NCI-H510A (cell line): ENCODE measurements at regions not wholly inside any gene's neighbourhood (a gene's known extent, or its start where the extent isn't known, plus 50 kb on each side); places are given as distances from the start of the nearest gene placed in this dataset.
"Not testable (repeated sequence)": the region's sequence is repeated elsewhere in the genome, so short reads cannot be mapped to it uniquely, and the experiment has no call there.

Source experiments
- DNase-seq: peaks from one replicate; lab custom pipeline; 2025; lab: John Stamatoyannopoulos, UW

GRCh38 chr9:7739595-7739994 is 60.0 kb downstream of the DMAC1 start:
- DNase-seq, result no peak

GRCh38 chr9:7735311-7735710 is 64.3 kb downstream of the DMAC1 start:
- no peak for DNase-seq

- DNase-seq, result no peak
Observed at GRCh38 chr9:7730164-7730445, 69.5 kb downstream of the DMAC1 start.

GRCh38 chr9:7729371-7730163 is 70.0 kb downstream of the DMAC1 start:
- no peak for DNase-seq

DNA sequence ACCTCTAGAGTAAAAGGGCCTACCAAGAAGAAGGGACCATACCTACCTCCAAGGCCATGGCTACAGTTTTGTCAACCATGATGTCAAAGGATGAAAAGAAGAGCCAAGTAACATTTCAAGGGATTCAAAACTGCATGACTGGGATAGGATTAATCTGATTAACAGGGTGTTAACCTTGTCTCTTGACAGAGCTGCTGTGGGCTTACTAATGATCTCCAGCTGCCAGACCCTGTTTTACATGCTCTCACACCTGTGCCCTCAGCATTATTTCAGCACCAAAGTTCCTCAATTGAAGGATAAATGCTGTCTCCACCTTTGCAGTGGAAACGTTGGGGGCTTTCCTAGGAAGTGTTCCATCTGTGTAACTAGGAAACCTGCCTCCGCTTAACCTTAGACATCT is 78.3 kb downstream of the DMAC1 start:
- no peak for DNase-seq

GRCh38 chr9:7713088-7713487 is 86.5 kb downstream of the DMAC1 start:
- not testable (repeated sequence) for DNase-seq

DNA sequence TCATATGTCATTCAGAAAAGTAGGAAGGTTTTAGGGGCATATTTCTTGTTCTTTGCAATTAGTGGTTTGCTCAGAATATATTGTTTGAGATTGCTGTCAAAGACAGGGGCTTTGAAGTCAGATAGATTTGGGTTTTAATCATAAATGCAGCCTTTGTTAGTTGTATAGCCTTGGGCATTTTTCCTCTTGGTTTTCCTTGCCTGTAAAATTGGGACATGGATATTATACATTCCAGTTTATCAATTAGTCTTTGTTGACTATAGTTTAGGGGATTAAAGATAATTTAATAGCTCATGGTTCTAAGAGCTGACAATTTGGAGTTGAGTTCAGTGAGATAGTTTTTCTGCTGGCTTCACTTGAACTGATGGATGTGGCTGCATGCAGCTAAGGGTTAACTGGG is 88.9 kb downstream of the DMAC1 start:
- no peak for DNase-seq

DNA sequence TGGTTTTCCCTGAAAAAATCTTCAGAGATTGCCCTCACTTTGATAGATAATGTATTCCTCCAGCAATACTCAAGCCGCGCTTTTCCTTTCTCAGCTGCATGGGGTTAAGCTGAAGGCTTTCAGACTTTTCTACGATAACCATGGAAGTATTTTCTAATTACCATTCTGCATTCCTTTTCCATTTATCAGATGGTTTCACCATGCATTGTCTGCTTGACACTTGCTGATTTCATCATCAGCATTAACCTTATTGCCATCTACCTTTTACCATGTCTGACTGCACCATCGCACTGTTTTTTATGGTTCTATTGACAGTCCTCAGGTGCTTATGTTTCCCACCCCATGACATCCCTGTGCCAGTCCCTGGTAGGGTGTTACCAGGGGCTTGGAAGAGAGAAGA is 91.6 kb downstream of the DMAC1 start:
- DNase-seq, result no peak

GRCh38 chr9:7704543-7704942 is 95.0 kb downstream of the DMAC1 start:
- DNase-seq, result no peak

DNA sequence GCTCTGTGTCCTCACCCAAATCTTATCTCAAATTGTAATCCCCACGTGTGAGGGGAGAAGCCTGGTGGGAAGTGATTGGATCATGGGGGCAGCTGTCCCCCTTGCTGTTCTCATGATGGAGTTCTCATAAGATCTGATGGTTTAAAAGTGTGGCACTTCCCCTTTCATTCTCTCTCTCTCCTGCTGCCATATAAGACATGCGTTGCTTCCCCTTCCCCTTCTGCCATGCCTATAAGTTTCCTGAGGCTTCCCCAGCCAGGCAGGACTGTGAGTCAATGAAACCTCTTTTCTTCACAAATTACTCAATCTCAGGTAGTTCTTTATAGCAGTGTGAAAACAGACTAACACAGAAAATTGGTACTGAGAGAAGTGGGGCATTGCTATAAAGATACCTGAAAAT is 107.7 kb downstream of the DMAC1 start:
- no peak for DNase-seq

DNA sequence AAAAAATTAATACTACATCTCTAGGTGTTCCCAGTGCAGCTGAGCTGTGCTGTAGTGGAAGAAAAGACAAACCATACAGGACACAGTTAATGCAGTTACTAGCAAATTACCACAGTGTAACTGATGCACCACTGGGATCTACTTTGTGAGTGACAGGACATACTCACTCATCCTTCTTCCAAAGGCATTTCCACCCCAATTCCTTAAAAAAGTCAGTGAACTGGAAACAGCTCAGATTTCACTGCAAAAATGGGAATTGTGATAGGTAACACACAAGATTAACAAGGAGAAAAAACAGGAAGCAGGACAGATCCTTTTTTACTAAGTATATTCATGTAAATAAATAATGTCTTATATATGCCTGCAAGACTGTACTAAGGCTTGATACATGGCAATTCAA is 109.6 kb downstream of the DMAC1 start:
- no peak for DNase-seq

GRCh38 chr9:7688626-7689025 is 111.0 kb downstream of the DMAC1 start:
- no peak for DNase-seq

- DNase-seq, result no peak
Observed at GRCh38 chr9:7676609-7677156, 122.9 kb downstream of the DMAC1 start.

DNA sequence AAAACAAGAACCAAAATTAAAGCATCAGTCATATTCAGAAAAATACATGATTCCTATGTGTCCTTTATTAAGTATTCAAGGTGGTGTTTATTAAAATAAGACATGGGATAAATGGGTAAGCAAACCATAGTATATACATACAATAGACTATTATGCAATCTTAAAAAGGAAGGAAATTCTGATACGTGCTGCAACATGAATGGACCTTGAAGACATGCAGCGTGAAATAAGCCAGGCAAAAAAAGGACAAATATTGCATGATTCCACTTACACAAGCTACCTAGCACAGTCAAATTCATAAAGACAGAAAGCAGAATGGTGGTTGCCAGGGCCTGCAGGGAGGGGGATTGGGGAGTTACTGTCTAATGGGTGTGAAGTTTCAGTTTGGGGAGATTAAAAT is 127.7 kb downstream of the DMAC1 start:
- DNase-seq, result no peak

DNA sequence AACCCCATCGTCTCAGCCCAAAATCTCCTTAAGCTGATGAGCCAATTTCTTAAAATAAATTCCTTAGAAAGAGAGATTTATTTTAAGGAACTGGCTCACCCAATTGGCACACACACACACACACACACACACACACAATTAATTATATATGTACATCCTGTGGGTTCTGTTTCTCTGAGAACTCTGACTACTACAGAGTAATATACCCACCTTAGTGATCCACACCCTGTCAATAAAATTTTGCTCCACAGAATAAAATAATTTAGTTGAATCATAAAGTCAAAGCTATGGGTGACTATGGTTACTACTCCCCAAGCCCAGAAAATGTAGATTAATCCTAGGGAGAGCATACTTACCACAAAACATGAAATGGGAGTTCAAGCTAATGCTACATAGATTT is 131.0 kb downstream of the DMAC1 start:
- DNase-seq, result no peak

DNA sequence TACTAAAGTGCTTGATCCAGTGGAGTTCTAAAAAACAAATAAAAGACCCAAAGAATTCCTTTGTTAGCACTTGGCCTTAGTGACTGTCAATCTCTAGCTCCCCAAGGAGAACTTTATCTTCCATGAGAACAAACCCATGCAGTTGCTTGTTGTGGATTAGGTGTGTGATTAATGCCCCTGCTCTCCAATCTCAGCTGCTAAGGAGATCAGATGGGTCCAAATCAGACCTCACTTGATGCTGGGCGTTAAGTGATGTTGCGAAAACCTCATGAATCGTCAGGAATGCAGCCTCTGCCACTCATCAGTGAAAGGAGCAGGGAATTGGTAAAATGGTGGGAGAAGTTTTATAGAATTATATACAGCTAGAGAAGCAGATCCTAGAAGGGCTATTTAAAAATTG is 133.7 kb downstream of the DMAC1 start:
- DNase-seq, result no peak

GRCh38 chr9:7659766-7660165 is 139.8 kb downstream of the DMAC1 start:
- DNase-seq, result no peak

- DNase-seq, result no peak
Observed at GRCh38 chr9:7656636-7657035, 142.9 kb downstream of the DMAC1 start.

GRCh38 chr9:7653262-7653661 is 146.3 kb downstream of the DMAC1 start:
- no peak for DNase-seq

DNA sequence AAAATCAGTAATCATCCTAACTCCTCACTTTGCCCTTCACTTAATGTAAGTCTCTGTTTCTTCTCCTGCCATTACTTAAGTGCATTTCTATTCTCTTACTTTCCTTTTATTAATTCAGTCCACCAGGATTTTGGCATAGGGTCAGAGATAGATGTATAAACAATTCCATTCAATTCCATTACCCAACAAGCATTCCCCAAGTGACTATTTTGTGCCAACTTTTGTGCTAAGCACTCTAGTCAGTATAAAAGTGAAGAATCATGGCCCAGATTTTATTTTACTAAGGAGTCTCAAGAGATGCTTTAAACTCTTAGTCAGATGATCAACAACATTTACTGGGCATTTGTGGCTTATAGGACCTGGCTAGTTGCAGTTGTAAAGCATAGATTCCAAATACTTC is 159.3 kb downstream of the DMAC1 start:
- DNase-seq, result no peak

DNA sequence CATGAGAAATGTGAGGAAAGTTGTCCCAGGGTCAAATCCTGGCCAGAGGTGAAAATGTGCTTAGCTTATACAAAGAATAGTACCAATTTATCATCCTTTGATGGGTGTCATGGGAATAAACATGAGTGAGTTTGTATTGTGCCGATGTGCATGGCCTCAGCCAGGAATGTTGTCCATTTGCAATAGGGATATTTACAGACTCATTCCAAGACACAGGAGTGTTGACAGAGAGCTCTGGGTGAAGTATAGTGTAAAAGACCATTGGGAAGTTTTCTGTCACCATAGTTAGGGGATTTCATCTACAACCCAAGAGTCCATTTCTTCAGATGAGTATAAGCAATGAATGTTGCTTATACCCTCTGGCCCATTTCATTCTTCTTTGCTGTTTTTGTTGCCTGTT is 160.1 kb downstream of the DMAC1 start:
- no peak for DNase-seq

DNA sequence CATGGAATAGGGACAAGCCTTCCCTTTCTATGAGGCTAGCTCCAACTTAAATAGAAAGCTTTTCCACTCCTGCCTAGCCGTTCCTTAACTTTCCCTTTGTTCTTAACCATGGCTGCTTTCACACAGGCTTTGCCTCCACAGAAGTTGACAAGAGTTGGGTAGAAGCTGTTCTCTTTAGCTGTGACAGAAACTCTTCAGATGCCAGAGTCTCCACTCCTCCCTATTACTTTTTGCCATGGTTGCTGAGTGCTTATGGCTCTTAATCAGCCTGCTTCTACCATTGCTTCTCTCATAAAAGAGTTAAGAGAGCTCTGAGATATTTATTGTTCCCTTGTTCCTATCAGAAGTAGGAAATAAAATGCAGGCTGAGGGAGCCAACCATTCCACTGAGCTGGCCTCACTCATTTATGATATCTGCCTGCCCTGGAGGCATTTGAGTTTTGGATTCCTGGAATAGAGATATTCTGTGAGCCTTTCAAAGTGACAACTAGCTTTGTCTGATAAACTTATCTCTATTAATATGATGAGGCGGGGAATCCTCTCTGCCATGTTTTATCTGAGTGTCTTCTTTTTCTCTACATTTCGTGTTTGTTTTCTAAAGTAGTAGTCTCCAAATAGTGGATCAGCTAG is 162.6 kb downstream of the DMAC1 start:
- DNase-seq, result no peak

DNA sequence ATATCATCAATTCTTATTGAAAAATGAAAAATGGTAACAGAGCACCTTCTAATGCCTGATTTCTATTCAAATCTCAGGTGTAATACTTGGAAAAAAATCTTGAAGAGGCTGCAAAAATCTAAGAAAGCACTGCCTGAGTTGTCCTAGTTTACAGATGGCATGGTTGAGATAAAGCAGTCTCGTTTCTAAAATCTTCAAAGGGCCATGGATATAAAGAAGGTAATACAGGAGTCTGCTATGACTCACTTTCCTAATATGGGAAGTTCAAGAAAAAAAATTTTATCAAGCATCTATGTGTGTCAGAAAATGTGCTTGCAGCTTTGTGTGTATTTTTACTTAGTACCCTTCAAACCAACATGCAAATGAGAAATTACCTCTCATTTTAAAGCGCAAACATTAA is 163.3 kb downstream of the DMAC1 start:
- DNase-seq, result no peak

DNA sequence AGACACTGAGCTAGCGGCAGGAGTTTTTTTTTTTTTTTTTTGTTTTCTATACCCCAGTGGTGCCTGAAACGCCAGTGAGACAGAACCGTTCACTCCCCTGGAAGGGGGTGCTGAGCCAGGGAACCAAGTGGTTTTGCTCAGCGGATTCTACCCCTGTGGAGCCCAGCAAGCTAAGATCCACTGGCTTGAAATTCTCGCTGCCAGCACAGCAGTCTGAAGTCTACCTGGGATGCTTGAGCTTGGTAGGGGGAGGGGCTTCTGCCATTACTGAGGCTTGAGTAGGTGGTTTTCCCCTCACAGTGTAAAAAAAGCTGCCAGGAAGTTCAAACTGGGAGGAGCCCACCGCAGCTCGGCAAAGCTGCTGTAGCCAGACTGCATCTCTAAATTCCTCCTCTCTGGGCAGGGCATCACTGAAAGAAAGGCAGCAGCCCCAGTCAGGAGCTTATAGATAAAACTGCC is 173.0 kb downstream of the DMAC1 start:
- DNase-seq, result not testable (repeated sequence)
